Lower leg skin (tissue), 3 donors: ENCODE measurements at regions not wholly inside any gene's neighbourhood (a gene's known extent, or its start where the extent isn't known, plus 50 kb on each side); places are given as distances from the start of the nearest gene placed in this dataset.
"Not testable (repeated sequence)": the region's sequence is repeated elsewhere in the genome, so short reads cannot be mapped to it uniquely, and the experiment has no call there.

Experiments
- POLR2A ChIP-seq, 2 donors: fragments of 450-650 bp; IDR thresholded peaks; one replicate each; pipeline ENCODE4 v1.6.1; 2016 to 2017; ENCODE audit warnings: antibody characterized with exemption in 2 of 2, mild to moderate bottlenecking in 1 of 2, moderate library complexity in 1 of 2
- TF ChIP-seq, protein P1 (sequence below), 3 donors: fragments of 450-650 bp; IDR thresholded peaks; one replicate each; pipeline ENCODE4 v1.5.1; 2016; ENCODE audit warnings: antibody characterized with exemption in 3 of 3, mild to moderate bottlenecking in 3 of 3, moderate library complexity in 2 of 3

DNA sequence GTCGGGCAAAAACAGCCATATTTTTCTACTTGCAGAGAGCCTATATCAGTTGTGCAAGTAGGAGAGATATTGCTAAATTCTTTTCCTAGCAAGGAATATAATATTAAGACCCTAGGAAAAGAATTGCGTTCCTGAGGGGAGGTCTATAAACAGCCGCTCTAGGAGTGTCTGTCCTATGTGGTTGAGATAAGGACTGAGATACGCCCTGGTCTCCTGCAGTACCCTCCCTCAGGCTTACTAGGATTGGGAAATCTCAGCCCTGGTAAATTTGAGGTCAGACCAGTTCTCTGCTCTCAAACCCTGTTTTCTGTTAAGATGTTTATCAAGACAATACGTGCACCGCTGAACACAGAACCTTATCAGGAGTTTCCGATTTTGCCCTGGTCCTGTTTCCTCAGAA lies 250.1 kb upstream of the WDFY3 start:
- TF ChIP-seq, protein P1, sequence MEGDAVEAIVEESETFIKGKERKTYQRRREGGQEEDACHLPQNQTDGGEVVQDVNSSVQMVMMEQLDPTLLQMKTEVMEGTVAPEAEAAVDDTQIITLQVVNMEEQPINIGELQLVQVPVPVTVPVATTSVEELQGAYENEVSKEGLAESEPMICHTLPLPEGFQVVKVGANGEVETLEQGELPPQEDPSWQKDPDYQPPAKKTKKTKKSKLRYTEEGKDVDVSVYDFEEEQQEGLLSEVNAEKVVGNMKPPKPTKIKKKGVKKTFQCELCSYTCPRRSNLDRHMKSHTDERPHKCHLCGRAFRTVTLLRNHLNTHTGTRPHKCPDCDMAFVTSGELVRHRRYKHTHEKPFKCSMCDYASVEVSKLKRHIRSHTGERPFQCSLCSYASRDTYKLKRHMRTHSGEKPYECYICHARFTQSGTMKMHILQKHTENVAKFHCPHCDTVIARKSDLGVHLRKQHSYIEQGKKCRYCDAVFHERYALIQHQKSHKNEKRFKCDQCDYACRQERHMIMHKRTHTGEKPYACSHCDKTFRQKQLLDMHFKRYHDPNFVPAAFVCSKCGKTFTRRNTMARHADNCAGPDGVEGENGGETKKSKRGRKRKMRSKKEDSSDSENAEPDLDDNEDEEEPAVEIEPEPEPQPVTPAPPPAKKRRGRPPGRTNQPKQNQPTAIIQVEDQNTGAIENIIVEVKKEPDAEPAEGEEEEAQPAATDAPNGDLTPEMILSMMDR (IDR thresholded peaks at IDR 0.05) = not testable (repeated sequence)
- TF ChIP-seq POLR2A (IDR thresholded peaks at IDR 0.05) = not testable (repeated sequence)
